ENCODE measurements at regions not wholly inside any gene's neighbourhood (a gene's known extent, or its start where the extent isn't known, plus 50 kb on each side); places are given as distances from the start of the nearest gene placed in this dataset.

- CTCF ChIA-PET, result interaction anchor here (2.8 to 3.2 kb wide), 3 partner anchors 550 to 573 kb away, joined by 9 to 55 read pairs (median 20); no protein-coding TSS in a partner anchor
Measured at GRCh38 chrX:46374371-46374770, 170.8 kb downstream of the ZNF674 start.

More at GRCh38 chrX:46374371-46374770, 170.8 kb downstream of the ZNF674 start:
- no peak overlapping the region for H3K9ac ChIP-seq (replicated peaks; ENCODE audit: extremely low read depth, insufficient read depth, low read length)
- FAIRE-seq, result no peak
- H3K27ac ChIP-seq (ENCODE audit: insufficient read depth, low read depth, low read length), result no peak overlapping the region
- no peaks in the 10 kb centered on the region for H3K9me1 ChIP-seq (replicated peaks; ENCODE audit: control insufficient read depth, extremely low read depth, insufficient read depth, low read length)
- no peak overlapping the region for H3K4me2 ChIP-seq (ENCODE audit: insufficient read depth, low read length)
- no peaks in the 10 kb centered on the region for H4K20me1 ChIP-seq (replicated peaks; ENCODE audit: control insufficient read depth, extremely low read depth, insufficient read depth, low read length)
- no peaks in the 10 kb centered on the region for H3K36me3 ChIP-seq (ENCODE audit: control insufficient read depth in 2 of 2, extremely low read depth in 1 of 2, insufficient read depth in 2 of 2, low read length in 2 of 2)
- intact Hi-C loops (cut with micrococcal nuclease), result no loop called here
- no peaks in the 10 kb centered on the region for H3K4me1 ChIP-seq (ENCODE audit: control insufficient read depth, extremely low read depth, insufficient read depth, low read length)
- POLR2A ChIA-PET, result no interaction called here
- no peaks in the 10 kb centered on the region for H3K79me2 ChIP-seq (ENCODE audit: control insufficient read depth, insufficient read depth, low read length)
- DNase-seq (ENCODE audit: low read depth, low spot score), result no peak
- BruUV-seq (replicated peaks), result no TSS peak
- TF ChIP-seq POLR2A (IDR thresholded peaks at IDR 0.05; ENCODE audit: low read depth, low read length) (no peak), JUN (IDR thresholded peaks at IDR 0.05; ENCODE audit: borderline replicate concordance, insufficient read depth, insufficient read length, low read depth) (no peak), POLR2AphosphoS5 (IDR thresholded peaks at IDR 0.05; ENCODE audit: insufficient read depth, low read depth, low read length) (no peak), MYC (IDR thresholded peaks at IDR 0.05; ENCODE audit: low read depth, low read length) (no peak), GATA2 (IDR thresholded peaks at IDR 0.05; ENCODE audit: insufficient read depth, insufficient read length, low read depth, low read length) (no peak), FOS (IDR thresholded peaks at IDR 0.05; ENCODE audit: borderline replicate concordance, insufficient read depth, low read length) (no peak), EZH2 (IDR thresholded peaks at IDR 0.05; ENCODE audit: borderline replicate concordance, low read depth, low read length, severe bottlenecking) (no peak), MAX (IDR thresholded peaks at IDR 0.05; ENCODE audit: insufficient read depth, insufficient read length) (no peak)
- TF ChIP-seq, protein P1, sequence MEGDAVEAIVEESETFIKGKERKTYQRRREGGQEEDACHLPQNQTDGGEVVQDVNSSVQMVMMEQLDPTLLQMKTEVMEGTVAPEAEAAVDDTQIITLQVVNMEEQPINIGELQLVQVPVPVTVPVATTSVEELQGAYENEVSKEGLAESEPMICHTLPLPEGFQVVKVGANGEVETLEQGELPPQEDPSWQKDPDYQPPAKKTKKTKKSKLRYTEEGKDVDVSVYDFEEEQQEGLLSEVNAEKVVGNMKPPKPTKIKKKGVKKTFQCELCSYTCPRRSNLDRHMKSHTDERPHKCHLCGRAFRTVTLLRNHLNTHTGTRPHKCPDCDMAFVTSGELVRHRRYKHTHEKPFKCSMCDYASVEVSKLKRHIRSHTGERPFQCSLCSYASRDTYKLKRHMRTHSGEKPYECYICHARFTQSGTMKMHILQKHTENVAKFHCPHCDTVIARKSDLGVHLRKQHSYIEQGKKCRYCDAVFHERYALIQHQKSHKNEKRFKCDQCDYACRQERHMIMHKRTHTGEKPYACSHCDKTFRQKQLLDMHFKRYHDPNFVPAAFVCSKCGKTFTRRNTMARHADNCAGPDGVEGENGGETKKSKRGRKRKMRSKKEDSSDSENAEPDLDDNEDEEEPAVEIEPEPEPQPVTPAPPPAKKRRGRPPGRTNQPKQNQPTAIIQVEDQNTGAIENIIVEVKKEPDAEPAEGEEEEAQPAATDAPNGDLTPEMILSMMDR (IDR thresholded peaks at IDR 0.05; ENCODE audit: extremely low read depth in 1 of 2, insufficient read depth in 1 of 2, low read depth in 1 of 2, low read length in 2 of 2), result no peak
- no peaks in the 10 kb centered on the region for H3K9me3 ChIP-seq (replicated peaks; ENCODE audit: control insufficient read depth, insufficient read depth, low read length)
- dilution Hi-C loops (cut with MboI; ENCODE audit: extremely low pct_ligation_motif_present, low sequenced_read_pairs), result no loop called here
- H2AFZ ChIP-seq (ENCODE audit: low read depth, low read length), result no peak overlapping the region
- no peaks in the 10 kb centered on the region for H3K27me3 ChIP-seq (ENCODE audit: control insufficient read depth in 2 of 2, insufficient read depth in 2 of 2, low read length in 2 of 2)
- no peak overlapping the region for H3K4me3 ChIP-seq (replicated peaks in 1 of 3; ENCODE audit: insufficient read depth in 1 of 3, low read depth in 1 of 3, low read length in 3 of 3)
